IPS DF 4.7 (cell line): ENCODE measurements at regions not wholly inside any gene's neighbourhood (a gene's known extent, or its start where the extent isn't known, plus 50 kb on each side); places are given as distances from the start of the nearest gene placed in this dataset.
"Not testable (repeated sequence)": the region's sequence is repeated elsewhere in the genome, so short reads cannot be mapped to it uniquely, and the experiment has no call there.

Experiments
- DNase-seq: peaks from one replicate; pipeline ENCODE4 v3.0.0-alpha.2; 2013; ENCODE audit warnings: low spot score; ENCODE audit errors: extremely low read depth

DNA sequence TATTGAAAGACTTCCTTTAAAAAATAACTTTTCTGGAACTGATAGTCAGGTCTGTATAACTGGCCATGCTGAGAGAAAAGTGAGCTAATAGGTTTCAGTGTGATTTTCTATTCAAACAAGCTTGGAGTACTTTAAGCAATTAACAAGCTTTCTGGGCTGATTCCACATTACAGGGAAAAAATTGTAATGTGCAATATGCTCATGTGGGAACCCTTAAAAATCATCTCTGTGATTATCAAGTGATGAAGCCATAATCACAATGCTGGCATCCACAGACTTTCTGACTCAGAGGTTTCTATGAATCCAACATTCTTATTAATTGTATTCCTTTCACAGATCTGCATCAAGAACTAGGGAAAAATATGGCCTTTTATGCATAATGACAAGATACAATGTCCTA lies 212.2 kb upstream of the ACO1 start:
- DNase-seq: no peak

DNA sequence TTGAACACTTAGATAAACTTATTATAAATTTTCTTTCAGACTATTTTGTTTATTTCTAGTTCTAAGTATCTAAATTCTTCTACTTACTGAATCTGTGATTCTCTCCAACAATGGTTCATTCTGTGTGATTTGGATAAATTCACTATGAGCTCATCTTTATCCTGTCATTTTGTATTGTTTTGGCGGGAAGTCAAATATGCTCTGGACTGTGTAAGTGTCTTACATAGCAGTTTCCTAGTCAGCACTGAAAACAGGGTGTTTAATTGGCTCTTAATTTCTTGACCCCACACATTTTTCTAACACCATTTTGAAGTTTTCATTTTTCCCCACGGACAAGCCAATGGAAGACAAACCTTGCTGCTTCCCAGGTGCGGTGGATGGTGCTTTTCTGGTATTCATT lies 207.0 kb upstream of the ACO1 start:
- no peak for DNase-seq

DNA sequence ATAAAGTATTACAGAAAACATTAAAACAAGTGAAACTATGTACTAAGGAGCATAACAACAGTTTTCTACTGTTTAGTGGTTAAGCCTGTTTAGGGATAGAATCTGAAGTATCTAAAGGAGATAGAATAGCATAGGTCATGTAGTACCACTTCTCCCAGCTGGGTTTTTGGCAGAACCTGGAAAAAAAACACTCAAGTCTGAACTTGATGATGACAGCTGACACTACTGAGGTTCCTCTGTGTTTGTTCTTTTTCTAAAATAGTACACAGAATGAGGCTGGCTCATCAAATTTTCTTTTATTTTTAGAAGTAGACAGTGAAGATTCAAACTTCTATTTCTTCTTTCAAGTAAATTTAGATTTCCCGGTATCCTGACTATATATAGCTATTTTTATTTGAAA lies 203.8 kb upstream of the ACO1 start:
- DNase-seq: no peak

DNA sequence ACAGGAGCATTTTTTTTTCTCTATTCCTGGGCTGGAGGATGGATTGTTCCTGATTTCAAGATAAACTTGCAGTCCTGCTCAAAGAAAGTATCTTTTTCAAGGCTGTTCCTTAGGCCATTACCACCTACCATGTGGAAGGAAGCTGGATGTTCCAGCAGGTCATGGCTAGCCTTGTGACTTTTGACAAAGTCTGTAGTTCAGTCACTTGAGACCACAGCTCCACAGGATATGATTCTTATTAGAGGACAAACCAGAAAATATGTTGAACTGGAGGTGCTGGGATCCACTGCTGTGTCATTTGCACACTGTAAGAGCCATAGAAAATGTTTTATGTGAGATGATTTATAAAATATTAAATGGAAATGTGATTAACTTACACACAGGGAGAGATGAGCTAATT lies 184.2 kb upstream of the ACO1 start:
- DNase-seq: no peak

DNA sequence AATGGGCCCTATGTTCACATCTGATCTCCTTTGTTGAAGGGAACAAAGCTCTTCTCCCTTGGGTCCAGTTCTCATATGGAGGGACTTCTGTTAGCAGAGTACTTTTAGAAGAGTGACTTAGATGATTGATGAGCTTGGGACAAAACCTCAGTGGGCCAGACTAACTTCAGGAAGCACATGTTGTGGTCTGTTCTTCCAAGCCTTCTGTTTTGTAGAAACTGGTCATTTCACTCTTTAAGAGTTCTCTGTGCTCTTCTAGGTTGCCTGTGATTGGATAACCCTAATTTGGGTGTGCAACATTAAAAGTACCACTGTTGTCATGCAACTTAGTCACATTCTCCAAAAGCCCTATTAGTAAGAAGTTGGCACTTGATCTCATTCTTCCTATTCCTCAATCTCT lies 183.5 kb upstream of the ACO1 start:
- no peak for DNase-seq

DNA sequence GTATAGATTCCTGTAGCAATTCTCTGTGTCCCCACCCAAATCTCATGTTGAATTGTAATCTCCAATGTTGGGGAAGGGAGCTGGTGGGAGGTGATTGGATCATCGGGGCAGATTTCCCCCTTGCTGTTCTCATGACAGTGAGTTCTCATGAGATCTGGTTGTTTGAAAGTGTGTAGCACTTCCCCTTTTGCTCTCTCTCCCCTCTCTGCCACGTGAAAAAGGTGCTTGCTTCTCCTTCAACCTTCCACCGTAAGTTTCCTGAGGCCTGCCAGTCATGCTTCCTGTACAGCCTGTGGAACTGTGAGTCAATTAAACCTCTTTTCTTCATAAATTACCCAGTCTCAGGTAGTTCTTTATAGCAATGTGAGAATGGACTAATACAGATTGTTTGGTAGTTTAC lies 175.3 kb upstream of the ACO1 start:
- DNase-seq: not testable (repeated sequence)

DNA sequence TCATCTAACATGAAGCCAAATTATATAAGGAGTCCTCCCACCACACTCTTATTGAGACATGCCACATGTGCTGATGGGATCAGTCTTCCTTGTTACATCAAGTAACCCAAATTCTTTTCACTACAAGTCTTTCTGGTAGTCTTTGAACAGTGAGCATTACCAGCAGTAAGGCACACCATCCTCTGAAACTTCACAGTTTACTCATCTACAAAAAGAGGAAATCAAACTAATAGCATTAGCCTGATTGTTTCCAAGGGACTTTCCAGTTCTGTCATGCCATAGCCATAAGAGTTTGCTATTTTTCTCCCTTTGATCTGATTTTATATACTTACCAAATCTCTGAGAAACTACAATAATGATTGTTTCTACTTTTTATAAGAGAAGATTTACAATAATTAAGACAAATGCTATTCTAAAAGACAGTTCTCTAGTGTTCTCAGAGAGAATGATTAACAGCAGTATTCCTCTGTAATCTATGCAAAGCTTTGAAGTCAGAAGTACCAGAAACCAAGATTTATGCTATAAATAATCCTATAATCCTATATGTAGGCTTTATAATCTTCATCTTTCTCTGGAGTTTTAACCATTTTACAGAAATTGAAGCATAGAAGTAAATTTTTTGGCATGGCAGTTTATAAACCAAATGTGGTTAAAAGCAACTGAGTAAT lies 166.2 kb upstream of the ACO1 start:
- no peak for DNase-seq

DNA sequence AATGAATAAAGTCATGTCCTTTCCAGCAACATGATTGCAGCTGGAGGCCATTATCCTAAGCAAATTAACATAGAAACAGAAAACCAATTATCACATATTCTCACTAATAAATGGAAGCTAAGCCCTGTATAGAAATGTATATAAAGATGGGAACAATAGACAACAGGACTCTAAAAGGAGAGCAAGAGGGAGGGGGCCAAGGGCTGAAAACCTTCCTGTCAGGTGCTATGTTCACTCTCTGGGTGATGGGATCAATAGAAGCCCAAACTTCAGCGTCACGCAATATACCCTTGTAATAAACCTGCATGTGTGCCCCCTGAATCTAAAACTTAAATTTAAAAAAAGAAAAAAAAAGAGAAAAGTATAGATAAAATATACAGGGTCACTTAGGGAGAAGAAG lies 163.7 kb upstream of the ACO1 start:
- DNase-seq: no peak

DNA sequence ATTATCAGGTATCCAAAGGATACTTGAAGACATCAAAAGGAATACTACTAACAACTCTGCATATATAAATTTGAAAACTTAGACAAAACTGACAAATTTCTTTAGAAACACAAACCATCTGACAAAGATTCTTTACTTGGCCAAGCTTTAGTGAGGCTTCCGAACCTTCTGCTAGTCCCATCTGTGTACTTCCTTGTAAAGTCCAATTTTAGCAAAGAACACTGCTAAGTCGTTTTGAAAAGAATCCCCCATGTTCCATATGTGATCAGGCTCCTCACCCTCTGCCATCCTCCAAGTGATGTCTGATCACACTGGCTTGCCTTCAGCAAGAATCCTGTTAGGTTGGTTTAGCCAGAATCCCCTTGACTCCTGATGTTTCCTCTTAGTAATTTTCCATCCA lies 150.0 kb upstream of the ACO1 start:
- DNase-seq: no peak

DNA sequence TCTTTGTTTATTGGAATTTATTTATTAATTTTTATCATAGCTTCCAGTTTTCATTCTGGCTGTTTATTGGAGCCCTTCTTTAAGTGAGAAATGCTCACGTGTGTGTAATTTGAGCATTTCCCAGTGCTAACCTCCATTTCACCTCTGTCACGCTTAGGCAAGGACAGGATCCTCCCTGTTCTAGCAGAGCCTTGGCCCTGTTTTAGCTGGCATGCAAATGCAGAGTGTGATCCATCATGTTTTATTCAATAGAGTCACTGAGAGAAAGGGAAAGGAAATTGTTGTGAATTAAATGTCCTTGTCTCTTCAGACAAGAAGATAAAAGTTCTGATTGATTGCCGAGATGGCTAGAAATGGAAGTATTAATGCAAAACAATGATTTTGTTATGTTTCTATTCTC lies 137.3 kb upstream of the ACO1 start:
- no peak for DNase-seq

DNA sequence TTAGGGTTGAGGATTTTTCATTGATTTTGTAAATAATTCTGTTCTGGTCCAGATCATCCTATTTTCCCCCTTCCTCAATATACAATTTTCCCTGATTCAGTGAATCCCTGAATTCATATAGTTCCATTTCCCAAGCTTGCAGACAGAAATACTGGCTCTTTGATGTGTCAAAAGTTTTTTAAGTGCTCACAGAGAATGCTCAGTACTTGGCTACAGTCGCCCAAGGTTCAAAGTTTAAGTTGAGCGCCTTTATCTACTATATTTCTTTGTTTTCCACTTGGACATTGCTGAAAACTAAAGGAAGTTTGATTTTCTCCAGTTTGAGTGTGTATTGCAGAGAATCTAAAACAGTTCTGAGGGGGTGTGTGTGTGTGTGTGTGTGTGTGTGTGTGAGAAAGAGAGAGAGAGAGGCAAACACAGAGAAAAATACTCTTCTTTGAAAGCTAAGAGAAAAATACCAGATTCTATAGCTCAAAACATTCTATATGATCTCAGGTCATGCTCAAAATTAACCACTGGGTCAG lies 136.2 kb upstream of the ACO1 start:
- no peak for DNase-seq

DNA sequence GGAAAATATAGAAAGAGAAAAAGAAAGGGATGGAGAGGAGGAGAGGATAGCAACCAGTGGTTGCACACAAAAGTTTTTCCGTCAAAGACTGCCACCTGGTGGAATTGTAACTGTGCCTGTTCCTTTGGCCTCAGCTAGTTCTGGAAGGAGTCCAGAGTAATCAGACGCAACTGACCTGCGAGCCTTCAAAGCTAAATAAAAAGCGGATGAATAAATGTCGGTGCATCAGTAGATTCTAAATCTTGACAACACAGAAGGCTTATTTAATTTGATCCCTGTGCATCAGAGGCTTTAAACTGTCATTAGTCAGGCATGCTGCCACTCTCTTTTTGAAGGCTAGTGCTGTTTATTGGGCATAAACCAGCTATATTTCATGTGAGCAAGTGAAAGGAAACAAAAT lies 132.9 kb upstream of the ACO1 start:
- peak; percentile 62 for DNase-seq

DNA sequence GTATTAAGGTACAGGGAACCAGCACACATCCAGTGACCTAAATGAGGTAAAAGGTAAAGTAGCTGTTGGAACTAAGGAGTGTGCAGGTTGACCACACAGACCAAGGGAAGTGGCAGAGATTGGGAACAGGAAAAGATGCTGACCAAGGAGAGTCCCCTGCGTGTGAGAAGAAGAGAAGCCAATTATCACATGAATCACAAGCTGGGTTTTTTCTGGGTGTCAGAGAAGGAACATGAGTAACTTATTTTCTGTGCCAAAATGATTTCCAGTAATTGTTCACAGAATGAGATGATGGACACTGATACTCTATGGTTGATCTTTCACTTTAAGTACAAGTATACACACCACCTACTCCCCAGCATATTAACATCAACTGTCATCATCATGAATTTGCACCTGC lies 130.7 kb upstream of the ACO1 start:
- no peak for DNase-seq

DNA sequence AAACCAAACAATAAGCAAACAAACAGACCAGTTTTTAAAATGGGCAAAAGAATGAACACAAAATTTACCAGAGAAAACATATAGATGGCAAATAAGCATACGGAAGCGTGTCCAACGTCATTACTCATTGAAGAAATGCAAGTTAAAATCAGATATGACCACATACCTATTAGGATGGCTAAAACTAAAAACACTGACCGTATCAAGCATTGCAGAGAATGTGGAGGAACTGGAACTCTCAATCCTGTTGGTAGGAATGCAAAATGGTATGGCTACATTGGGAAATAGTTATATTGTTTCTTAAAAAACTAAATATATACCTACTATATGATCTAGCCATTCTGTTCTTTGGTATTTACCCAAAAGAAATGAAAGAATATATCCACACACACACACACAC lies 129.4 kb upstream of the ACO1 start:
- DNase-seq: no peak

DNA sequence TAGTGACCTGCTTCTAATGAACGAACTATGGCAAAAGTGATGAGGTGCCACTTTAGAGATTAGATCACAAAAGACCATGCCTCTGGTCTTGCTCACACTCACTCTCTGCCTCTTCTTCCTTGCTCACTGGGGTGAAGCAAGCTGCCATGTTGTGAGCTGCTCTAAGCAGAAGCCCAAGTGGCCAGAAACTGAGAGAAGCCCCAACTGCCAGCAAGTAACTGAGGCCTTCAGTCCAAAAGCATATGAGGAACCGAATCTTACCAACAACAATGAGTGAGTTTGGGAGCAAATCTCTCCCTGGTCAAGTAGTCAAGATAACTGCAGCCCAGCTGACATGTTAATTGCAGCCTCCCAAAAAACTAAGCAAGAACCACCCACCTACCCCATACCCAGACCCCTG lies 126.0 kb upstream of the ACO1 start:
- no peak for DNase-seq

DNA sequence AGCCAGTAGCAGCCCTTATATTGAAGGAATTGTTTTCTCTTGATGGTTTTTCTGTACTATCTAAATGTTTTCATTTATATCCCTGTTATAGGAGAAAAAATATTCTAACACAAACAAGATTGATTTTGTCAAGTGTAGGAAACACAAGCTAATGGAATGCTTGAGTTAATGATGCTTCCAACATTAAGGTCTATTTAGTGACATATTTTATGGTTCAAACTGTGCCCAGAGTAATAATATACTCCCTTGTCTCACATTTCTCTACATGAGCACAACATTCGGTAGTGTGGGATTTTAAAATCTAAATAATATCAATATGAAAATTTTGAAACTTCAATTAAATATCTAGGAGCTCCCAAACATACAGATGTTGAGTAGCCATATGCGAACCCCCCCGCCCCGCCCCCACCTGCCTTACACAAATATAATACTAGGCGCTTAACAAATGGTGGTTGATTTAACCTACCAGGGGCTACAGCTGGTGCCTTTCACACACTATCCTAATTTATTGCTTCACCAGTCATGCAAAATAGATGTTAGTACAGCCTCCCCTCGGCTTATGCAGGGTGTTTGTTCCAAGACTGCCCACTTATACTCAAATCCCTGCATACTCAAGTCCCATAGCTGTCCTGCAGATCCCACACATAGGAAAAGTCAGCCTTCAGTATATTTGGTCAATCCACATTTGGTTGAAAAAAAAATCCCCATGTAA lies 124.1 kb upstream of the ACO1 start:
- no peak for DNase-seq

DNA sequence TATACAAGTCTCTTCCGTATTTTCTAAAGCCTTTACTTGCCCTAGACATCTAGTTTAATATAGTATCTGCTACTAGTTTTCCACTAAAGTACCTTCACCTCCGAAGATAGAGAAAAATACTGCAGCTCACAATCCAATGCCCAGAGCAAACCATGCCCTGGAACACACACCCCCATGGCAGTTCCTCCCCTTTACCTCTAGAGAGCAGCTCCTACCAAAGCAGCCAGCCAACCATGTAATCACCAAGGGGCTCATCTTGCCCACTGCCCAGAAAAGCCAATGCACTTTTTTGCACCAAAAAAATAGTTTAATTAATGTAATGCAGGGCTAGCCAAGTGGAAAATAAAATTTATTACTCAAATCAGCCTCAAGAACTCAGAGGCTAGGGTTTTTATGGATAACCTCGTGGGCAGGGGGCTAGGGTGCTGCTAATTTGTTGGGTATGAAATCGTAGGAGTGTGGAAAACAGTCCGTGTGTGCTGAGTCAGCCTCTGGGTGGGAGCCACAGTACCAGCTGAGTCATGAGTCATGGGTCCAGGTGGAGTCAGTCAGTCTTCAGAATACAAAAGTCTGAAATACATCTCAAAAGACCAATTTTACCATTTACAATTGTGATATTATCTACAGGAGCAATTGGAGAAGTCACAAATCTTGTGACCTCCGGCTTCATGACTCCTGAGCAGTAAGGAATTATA lies 120.1 kb upstream of the ACO1 start:
- DNase-seq: peak; percentile 44

DNA sequence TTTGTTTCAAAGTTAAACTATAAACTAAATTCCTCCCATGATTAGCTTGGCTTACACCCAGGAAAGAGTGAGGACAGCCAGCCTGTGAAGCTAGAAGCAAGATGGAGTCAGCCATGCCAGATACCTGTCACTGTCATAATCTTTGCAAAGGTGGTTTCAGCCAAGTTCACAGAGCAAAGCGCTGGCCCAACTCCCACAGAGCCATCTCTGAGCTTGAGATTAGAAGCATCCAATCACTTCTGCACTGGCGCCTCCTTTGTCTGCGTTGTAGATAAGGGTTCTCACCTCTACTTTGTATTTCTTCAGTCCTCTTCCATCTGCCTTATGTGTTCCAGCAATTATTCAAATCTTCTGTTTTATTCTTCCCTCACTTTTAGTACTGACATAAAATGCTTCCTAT lies 119.4 kb upstream of the ACO1 start:
- DNase-seq: no peak

DNA sequence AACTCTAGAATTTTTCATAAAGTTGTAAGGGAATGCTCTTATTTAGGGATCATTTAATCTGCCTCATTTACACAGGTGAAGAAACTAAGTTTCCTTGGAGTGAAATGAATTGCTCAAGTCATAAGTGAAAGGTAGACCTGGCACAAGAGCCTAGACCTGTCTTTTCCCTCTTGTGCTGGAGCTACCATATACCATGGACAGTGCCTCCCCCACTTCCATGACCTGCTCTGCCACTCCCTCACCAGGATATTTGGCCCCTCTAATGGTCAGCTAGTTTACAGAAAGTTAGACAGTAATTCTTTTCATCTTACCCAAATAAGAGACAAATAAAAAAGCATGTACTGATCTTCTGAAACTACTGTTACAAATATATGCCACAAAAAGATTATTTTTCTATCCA lies 105.5 kb upstream of the ACO1 start:
- no peak for DNase-seq

DNA sequence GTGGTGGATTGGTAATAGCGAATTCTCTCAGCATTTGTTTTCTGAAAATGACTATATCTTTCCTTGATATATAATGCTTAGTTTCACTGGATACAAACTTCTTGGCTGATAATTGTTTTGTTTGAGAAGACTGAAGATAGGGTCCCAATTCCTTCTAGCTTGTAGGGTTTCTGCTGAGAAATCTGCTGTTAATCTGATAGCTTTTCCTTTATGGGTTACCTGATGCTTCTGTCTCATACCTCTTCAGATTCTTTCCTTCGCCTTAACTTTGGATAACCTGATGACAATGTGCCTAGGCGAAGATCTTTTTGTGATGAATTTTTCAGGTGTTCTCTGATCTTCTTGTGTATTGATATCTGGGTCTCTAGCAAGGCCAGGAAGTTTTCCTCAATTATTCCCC lies 94.7 kb upstream of the ACO1 start:
- no peak for DNase-seq

DNA sequence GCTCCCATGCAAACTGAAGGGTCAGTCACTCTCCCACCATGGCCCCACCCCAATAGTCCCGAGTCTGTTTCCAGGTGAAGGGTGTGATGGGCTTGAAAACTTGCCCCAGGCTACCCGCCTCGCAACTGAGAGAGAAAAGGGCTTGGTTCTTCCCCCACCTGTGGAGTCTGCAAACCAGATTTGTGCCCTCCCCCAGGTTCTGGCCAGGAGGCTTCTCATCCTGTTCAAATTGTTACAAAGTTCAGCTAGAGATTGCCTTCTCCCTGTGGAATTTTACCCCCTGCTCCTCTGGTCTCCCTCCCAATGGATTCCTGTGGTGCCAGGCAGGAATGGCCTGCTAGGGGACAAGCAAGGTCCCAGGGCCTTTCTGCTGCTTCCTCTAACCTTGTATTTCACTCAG lies 93.1 kb upstream of the ACO1 start:
- DNase-seq: no peak

DNA sequence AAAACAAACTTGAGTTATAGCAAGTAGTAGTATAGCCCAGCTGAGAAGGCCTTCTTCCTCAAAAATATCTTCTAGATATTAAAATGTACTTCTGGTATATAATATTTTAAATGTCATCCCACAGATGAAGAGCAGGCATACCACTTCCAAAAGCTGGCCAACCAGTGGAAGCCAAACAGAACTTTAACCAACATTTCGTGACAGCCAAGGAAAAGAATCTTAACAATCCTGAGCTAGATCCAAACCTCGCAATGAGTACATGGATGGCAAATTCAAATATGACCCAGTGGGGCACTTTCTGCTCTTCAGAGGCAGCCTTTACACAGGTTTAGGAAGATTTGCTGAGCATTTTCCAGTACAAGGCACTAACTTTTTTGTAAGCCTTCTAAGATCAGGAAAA lies 91.8 kb upstream of the ACO1 start:
- DNase-seq: no peak

DNA sequence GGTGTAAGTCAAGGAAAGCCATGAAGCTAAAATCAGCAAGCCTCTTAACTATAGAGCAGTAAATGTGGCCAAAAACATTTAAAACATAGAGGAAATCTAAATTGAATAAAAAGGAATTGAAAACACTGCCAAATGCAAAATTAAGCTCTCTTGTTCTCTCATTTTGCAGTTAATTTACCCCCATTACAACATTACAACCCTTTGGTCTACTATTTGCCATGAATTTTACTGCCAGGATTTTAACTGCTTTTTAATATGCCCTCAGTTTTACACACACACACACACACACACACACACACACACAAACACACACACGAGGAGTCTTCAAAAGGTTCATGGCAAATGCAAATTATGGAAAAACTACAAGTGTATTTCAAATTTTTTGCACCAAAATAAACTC lies 91.4 kb upstream of the ACO1 start:
- no peak for DNase-seq
